Osteocyte (in vitro differentiated cells): ENCODE measurements at regions not wholly inside any gene's neighbourhood (a gene's known extent, or its start where the extent isn't known, plus 50 kb on each side); places are given as distances from the start of the nearest gene placed in this dataset.
"Not testable (repeated sequence)": the region's sequence is repeated elsewhere in the genome, so short reads cannot be mapped to it uniquely, and the experiment has no call there.

Source experiments
- DNase-seq: peaks from one replicate; pipeline ENCODE4 v3.0.0; 2021; ENCODE audit warnings: mixed read lengths; ENCODE audit not compliant: unreplicated experiment; ENCODE audit errors: extremely low spot score
- H3K27ac Mint-ChIP-seq: one replicate; pipeline ENCODE4 v1.8.0; 2021; ENCODE audit warnings: mild to moderate bottlenecking, mixed read lengths; ENCODE audit not compliant: unreplicated experiment
- H3K27me3 Mint-ChIP-seq: one replicate; pipeline ENCODE4 v1.8.0; 2021; ENCODE audit warnings: mixed read lengths; ENCODE audit not compliant: unreplicated experiment
- H3K36me3 Mint-ChIP-seq: one replicate; pipeline ENCODE4 v1.8.0; 2021; ENCODE audit warnings: mixed read lengths; ENCODE audit not compliant: unreplicated experiment
- H3K4me1 Mint-ChIP-seq: one replicate; pipeline ENCODE4 v1.8.0; 2021; ENCODE audit warnings: mixed read lengths; ENCODE audit not compliant: unreplicated experiment
- H3K4me3 Mint-ChIP-seq: one replicate; pipeline ENCODE4 v1.8.0; 2021; ENCODE audit warnings: mild to moderate bottlenecking, moderate library complexity, mixed read lengths; ENCODE audit not compliant: unreplicated experiment
- H3K9me3 Mint-ChIP-seq: one replicate; pipeline ENCODE4 v1.8.0; 2021; ENCODE audit warnings: mixed read lengths; ENCODE audit not compliant: unreplicated experiment
- TF ChIP-seq, protein P1 (sequence below): fragments of 200-600 bp; sonication (generic); IDR thresholded peaks from 2 replicates; pipeline ENCODE4 v1.5.0; 2021; ENCODE audit warnings: antibody characterized with exemption, mild to moderate bottlenecking, moderate library complexity

DNA sequence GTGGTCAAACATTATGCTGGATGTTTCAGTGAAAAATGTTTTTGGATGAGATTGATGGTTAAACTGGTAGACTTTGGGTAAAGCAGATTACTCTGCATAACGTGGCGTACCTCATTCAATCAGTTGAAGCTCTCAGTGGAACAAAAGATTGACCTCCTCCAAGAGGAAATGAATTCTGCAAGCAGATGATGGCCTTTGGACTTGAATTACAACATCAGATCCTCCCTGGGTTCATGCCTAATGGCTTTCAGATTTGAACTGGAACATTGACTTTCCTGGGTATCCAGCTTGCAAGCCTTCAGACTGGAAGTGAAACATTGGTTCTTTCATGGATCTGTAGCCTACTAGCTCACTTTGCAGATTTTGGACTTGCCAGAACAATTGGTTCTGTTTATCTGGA, 169.3 kb upstream of the MALRD1 start:
- H3K27me3 Mint-ChIP-seq = peaks cover 3% of the 10 kb centered on the region
- H3K4me1 Mint-ChIP-seq = no peaks in the 10 kb centered on the region
- TF ChIP-seq, protein P1, sequence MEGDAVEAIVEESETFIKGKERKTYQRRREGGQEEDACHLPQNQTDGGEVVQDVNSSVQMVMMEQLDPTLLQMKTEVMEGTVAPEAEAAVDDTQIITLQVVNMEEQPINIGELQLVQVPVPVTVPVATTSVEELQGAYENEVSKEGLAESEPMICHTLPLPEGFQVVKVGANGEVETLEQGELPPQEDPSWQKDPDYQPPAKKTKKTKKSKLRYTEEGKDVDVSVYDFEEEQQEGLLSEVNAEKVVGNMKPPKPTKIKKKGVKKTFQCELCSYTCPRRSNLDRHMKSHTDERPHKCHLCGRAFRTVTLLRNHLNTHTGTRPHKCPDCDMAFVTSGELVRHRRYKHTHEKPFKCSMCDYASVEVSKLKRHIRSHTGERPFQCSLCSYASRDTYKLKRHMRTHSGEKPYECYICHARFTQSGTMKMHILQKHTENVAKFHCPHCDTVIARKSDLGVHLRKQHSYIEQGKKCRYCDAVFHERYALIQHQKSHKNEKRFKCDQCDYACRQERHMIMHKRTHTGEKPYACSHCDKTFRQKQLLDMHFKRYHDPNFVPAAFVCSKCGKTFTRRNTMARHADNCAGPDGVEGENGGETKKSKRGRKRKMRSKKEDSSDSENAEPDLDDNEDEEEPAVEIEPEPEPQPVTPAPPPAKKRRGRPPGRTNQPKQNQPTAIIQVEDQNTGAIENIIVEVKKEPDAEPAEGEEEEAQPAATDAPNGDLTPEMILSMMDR = no peak
- no peaks in the 10 kb centered on the region for H3K36me3 Mint-ChIP-seq
- DNase-seq = no peak
- no peak overlapping the region for H3K4me3 Mint-ChIP-seq
- H3K27ac Mint-ChIP-seq = no peak overlapping the region
- peaks cover 8% of the 10 kb centered on the region for H3K9me3 Mint-ChIP-seq

DNA sequence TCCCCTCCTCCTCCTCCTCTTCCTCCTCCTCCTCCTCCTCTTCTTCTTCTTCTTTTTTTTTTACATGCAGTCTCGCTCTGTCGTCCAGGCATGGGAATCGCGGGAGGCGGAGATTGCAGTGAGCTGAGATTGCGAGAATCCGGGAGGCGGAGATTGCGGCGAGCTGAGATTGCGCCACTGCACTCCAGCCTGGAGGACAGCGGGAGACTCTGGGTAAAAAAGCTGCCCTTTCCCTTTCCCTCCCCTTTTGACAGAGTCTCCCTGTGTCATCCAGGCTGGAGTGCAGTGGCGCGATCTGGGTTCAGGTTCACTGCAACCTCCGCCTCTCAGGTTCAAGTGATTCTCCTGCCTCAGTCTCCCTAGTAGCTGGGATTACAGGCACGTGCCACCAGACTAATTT, 168.1 kb upstream of the MALRD1 start:
- Mint-ChIP-seq H3K4me1 (no peaks in the 10 kb centered on the region), H3K27ac (no peak overlapping the region), H3K4me3 (no peak overlapping the region), H3K36me3 (no peaks in the 10 kb centered on the region), H3K9me3 (peaks cover 12% of the 10 kb centered on the region), H3K27me3 (peaks cover 3% of the 10 kb centered on the region)
- TF ChIP-seq, protein P1 = no peak
- DNase-seq = no peak

DNA sequence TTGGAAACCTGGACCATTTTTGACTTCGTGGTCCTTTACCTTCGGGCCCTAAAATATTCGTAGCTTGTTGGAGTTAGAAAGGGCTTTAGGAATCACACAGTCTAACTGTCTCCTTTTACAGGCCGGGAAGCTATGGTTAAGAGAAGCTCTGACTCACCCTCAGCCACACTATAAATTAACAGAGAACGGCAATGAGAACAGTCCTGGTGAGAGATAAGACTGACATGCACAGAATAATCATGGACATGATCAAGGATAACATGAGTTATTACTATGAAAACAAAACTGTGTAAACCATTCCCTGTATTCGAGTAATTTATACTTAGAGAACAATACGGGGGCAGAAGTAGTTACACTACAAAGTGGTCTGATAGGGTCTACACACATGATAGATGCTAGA, 162.5 kb upstream of the MALRD1 start:
- Mint-ChIP-seq H3K36me3 (no peaks in the 10 kb centered on the region), H3K9me3 (peaks cover 4% of the 10 kb centered on the region)
- DNase-seq = no peak

DNA sequence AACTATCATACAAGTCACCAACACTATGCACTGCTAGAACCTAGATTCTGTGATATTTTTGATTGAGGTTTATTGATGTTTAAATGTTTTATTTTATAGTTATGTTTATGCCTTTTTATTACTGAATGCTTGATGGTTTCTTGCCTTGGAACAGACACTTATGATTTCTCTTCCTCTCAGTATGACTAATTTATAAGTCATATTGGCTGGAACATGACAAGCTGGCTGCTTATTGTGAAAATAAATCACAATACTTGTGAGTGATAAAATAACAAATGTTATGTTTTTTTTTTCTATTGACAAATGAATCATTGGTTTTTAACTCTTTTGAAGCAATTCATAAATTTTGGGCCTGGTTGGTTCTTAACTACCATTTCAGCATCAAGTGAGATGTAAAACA, 142.0 kb upstream of the MALRD1 start:
- Mint-ChIP-seq H3K27me3 (no peaks in the 10 kb centered on the region), H3K36me3 (no peaks in the 10 kb centered on the region), H3K4me1 (no peaks in the 10 kb centered on the region), H3K9me3 (peaks cover 32% of the 10 kb centered on the region), H3K4me3 (no peak overlapping the region), H3K27ac (no peak overlapping the region)
- DNase-seq = no peak
- TF ChIP-seq, protein P1 = no peak

More for the DNA sequence above, 162.5 kb upstream of the MALRD1 start:
- Mint-ChIP-seq H3K4me1 (no peaks in the 10 kb centered on the region), H3K4me3 (no peak overlapping the region), H3K27me3 (no peaks in the 10 kb centered on the region), H3K27ac (no peak overlapping the region)
- TF ChIP-seq, protein P1 = no peak

DNA sequence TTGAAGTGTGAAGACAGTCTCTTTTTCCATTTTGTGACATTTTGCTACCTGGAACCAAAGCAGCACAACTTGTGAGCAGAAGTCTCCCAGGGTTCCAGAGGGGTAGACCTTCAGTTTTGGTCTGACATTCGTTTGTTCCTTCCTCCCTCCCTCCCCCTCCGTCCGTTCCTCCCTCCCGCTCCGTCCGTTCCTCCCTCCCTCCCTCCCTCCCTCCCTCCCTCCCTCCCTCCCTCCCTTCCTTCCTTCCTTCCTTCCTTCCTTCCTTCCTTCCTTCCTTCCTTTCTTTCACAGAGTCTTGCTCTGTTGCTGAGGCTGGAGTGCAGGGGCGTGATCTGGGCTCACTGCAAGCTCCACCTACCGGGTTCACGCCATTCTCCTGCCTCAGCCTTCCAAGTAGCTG, 131.2 kb upstream of the MALRD1 start:
- DNase-seq, H3K27ac Mint-ChIP-seq, H3K4me1 Mint-ChIP-seq, H3K4me3 Mint-ChIP-seq, H3K27me3 Mint-ChIP-seq, H3K36me3 Mint-ChIP-seq: not testable (repeated sequence)
- peaks cover 13% of the 10 kb centered on the region for H3K9me3 Mint-ChIP-seq

DNA sequence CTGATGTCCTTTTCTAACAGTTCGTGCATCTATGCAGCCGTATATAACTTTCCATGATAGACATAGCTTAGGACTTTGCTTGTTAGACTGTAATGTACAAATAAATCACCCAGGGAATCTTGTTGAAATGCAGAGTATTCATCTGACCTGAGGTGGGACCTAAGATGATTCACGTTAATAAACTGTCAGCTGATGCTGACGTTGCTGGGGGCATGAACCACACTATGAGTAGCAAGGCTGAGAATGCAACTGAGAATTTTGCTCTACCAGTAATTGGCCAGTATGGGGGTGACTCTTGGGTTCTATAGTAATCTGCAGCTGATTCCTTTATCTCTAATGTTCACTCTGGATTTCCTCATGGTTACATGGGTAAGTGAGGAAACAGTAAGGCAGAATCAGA, 130.1 kb upstream of the MALRD1 start:
- TF ChIP-seq, protein P1 = no peak
- no peaks in the 10 kb centered on the region for H3K27me3 Mint-ChIP-seq
- H3K9me3 Mint-ChIP-seq = peaks cover 11% of the 10 kb centered on the region
- no peak for DNase-seq
- no peak overlapping the region for H3K4me3 Mint-ChIP-seq
- H3K27ac Mint-ChIP-seq = no peak overlapping the region
- H3K4me1 Mint-ChIP-seq = no peaks in the 10 kb centered on the region
- H3K36me3 Mint-ChIP-seq = no peaks in the 10 kb centered on the region
